ENCODE measurements at regions not wholly inside any gene's neighbourhood (a gene's known extent, or its start where the extent isn't known, plus 50 kb on each side); places are given as distances from the start of the nearest gene placed in this dataset.

DNA sequence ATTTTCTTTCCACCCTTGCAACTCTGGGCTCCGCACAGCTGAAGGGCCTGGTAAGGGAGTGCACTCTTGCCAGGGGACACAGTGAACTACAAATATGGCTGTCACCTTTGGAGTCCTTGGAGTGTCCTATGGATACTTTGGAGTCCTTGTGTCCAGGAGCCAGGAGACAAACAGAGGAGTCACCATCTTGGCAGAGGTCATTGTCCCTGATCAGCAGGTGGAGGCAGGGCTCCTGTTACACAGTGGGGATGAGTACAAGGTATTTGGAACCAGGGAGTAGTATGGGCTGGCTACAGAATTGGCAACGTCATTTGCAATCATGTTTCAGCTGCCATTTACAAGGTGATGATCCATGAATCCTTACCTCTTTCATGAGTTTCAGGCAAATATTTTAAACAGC, 132.5 kb downstream of the FAM161A start:
- TF ChIP-seq ARNT (IDR thresholded peaks at IDR 0.05) (no peak), FOXM1 (IDR thresholded peaks at IDR 0.05; ENCODE audit: borderline replicate concordance) (no peak), CTBP1 (IDR thresholded peaks at IDR 0.05; ENCODE audit: borderline replicate concordance) (no peak), NFRKB (IDR thresholded peaks at IDR 0.05) (no peak), SUZ12 (IDR thresholded peaks at IDR 0.05) (no peak), L3MBTL2 (conservative IDR thresholded peaks at IDR 0.05) (no peak), SP1 (IDR thresholded peaks at IDR 0.05) (no peak), FOXA1 (IDR thresholded peaks at IDR 0.05) (no peak), PKNOX1 (IDR thresholded peaks at IDR 0.05) (no peak), BHLHE40 (IDR thresholded peaks at IDR 0.05; ENCODE audit: borderline replicate concordance) (no peak)
